ENCODE measurements at regions not wholly inside any gene's neighbourhood (a gene's known extent, or its start where the extent isn't known, plus 50 kb on each side); places are given as distances from the start of the nearest gene placed in this dataset.

DNA sequence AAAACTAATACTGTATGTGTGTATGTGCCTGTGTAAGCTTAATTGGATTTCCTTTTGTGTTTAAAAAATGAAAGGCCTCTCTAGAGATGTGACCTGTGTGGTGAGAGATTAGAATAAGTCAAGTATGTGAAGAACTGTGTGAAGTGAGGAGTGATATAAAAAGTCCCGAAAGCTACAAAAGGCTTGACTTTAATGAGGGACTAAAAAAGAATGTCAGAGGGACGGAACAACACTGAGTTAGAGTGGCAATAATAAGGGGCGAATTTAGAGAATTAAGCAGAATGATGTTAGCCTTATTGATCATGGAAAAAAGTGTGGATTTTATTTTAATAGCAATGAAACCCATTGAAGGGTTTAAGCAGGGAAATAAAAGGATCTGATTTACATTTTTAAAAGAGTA is 1281.2 kb upstream of the ADGRB3 start:
- WGBS, 2 experiments (ENCODE audit: insufficient coverage in 2 of 2): 53 to 63% methylated on average over 3 of the region's 3 CpGs
- Histone ChIP-seq H3K4me3 (ENCODE audit: extremely low read depth, insufficient read depth, low read length, poor library complexity, severe bottlenecking) (no peak overlapping the region), H3K9me3 (ENCODE audit: control insufficient read depth, low read length) (no peaks in the 10 kb centered on the region), H3K4me1 (ENCODE audit: control insufficient read depth, insufficient read depth, low read length, poor library complexity, severe bottlenecking) (no peaks in the 10 kb centered on the region), H3K36me3 (ENCODE audit: control insufficient read depth, insufficient read depth, low read length) (no peaks in the 10 kb centered on the region), H3K27ac (ENCODE audit: low read depth, low read length, severe bottlenecking) (no peak overlapping the region)

DNA sequence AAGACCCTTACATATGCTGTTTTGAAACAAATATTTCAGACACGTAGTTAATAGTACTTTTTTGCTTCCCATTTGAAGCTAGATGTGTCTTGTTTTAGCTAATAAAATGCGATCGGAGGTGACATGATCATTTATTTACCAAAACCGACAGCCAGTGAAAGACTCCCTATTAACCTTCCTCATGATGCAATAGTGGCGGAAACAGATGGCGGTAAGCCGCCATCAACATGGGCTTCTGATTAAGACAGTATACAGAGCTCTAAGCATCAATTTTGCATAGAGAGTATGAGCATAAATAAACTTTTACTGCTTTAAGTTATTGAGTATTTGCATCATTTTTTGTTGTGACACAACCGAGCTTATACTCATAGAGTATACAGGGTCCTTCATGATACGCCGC is 1282.4 kb upstream of the ADGRB3 start:
- Histone ChIP-seq H3K4me3 (ENCODE audit: extremely low read depth, insufficient read depth, low read length, poor library complexity, severe bottlenecking) (no peak overlapping the region), H3K9me3 (ENCODE audit: control insufficient read depth, low read length) (no peaks in the 10 kb centered on the region), H3K4me1 (ENCODE audit: control insufficient read depth, insufficient read depth, low read length, poor library complexity, severe bottlenecking) (no peaks in the 10 kb centered on the region), H3K36me3 (ENCODE audit: control insufficient read depth, insufficient read depth, low read length) (no peaks in the 10 kb centered on the region), H3K27ac (ENCODE audit: low read depth, low read length, severe bottlenecking) (no peak overlapping the region)
- WGBS, 2 experiments (ENCODE audit: insufficient coverage in 2 of 2): 90% methylated on average over 2 of the region's 10 CpGs; no CpG with 5 or more reads in 1 of the 2 experiments

DNA sequence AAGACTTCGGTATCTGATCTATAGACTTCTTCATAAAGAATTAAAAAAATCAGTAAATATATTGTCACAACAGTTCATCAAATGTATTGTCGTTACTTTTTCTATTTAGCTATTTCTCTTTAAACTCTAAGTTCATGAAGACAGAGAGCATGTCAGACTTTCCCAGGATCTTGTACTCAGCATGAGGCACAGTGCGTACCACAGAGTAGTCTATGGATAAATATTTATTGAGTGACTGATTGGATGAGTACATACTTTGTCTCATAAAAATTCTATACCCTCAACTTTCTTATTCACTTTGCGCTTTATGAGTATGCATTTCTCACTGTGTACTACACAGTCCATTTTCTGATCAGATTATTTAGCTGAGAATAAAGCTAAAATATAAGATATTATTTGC is 1284.4 kb upstream of the ADGRB3 start:
- H3K4me3 ChIP-seq (ENCODE audit: extremely low read depth, insufficient read depth, low read length, poor library complexity, severe bottlenecking): no peak overlapping the region
- H3K4me1 ChIP-seq (ENCODE audit: control insufficient read depth, insufficient read depth, low read length, poor library complexity, severe bottlenecking): no peaks in the 10 kb centered on the region
- no peaks in the 10 kb centered on the region for H3K36me3 ChIP-seq (ENCODE audit: control insufficient read depth, insufficient read depth, low read length)
- H3K27ac ChIP-seq (ENCODE audit: low read depth, low read length, severe bottlenecking): no peak overlapping the region
- H3K9me3 ChIP-seq (ENCODE audit: control insufficient read depth, low read length): no peaks in the 10 kb centered on the region
- WGBS, 2 experiments (ENCODE audit: insufficient coverage in 2 of 2): 83% methylated on average over 1 of the region's 4 CpGs; no CpG with 5 or more reads in 1 of the 2 experiments

DNA sequence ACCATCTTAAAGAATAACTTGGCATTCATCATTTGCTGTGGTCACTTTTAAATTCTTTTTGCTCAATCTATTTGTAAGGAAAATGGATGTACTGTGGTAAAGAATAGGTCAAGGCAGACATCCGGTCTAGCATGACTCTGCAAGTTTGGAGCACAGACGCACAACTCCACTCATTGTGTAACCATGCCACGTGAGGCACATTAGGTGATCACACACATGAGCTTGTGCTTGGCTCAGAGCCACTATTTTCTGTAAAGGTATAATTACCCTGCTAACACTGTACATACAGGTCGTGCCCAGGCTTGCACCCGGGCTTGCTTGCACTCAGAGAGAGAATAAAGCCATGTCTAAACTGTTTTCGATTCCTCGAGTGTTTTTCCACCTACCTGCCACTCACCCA is 1289.1 kb upstream of the ADGRB3 start:
- H3K36me3 ChIP-seq (ENCODE audit: control insufficient read depth, insufficient read depth, low read length): no peaks in the 10 kb centered on the region
- 93 to 97% methylated on average over 5 to 7 of the region's 7 CpGs for WGBS, 2 experiments (ENCODE audit: insufficient coverage in 2 of 2)

DNA sequence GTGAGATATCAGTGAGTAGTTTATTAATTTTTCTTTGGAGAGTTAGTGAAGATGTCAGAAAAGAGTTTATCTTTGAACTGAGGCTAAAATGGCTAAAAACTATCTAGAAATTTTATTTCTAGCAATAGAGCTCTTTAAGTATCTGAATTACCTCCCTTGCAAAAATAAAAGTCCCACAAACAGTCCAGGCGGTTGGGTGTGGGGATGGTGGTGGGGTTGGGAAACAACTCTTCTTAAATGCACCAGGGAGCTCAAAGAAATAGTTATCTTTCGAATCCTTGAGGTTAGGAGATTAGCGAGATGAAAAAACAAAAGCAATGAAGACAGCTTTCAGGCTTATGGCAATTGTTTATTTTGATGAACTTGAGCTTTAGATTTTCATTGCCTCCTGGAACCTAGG is 1299.1 kb upstream of the ADGRB3 start:
- no peaks in the 10 kb centered on the region for H3K4me1 ChIP-seq (ENCODE audit: control insufficient read depth, insufficient read depth, low read length, poor library complexity, severe bottlenecking)
- H3K27ac ChIP-seq (ENCODE audit: low read depth, low read length, severe bottlenecking): no peak overlapping the region
- no peaks in the 10 kb centered on the region for H3K36me3 ChIP-seq (ENCODE audit: control insufficient read depth, insufficient read depth, low read length)
- no peaks in the 10 kb centered on the region for H3K9me3 ChIP-seq (ENCODE audit: control insufficient read depth, low read length)
- no peak overlapping the region for H3K4me3 ChIP-seq (ENCODE audit: extremely low read depth, insufficient read depth, low read length, poor library complexity, severe bottlenecking)
- WGBS, 2 experiments (ENCODE audit: insufficient coverage in 2 of 2): 87% methylated on average over 2 of the region's 3 CpGs; no CpG with 5 or more reads in 1 of the 2 experiments

More for the DNA sequence above, 1289.1 kb upstream of the ADGRB3 start:
- Histone ChIP-seq H3K4me1 (ENCODE audit: control insufficient read depth, insufficient read depth, low read length, poor library complexity, severe bottlenecking) (no peaks in the 10 kb centered on the region), H3K9me3 (ENCODE audit: control insufficient read depth, low read length) (no peaks in the 10 kb centered on the region), H3K4me3 (ENCODE audit: extremely low read depth, insufficient read depth, low read length, poor library complexity, severe bottlenecking) (no peak overlapping the region), H3K27ac (ENCODE audit: low read depth, low read length, severe bottlenecking) (no peak overlapping the region)

DNA sequence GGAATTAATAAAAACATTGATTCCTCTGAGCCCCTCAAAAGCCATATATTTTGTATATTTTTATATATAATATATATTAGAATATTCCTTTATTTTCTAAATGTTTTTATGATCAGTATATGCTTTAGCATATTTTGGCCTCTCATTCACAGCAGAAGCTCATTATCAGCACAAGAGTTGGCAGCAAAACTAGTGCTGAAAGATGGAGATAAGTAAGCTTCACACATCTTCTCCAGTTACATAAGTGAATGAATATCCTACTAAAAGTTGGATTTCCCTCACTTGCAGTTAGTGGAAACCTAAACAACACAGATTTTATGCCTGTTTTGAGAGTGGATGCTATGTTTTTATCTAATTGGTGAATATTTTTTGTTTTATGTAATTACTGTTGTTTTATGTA is 1303.8 kb upstream of the ADGRB3 start:
- H3K4me1 ChIP-seq (ENCODE audit: control insufficient read depth, insufficient read depth, low read length, poor library complexity, severe bottlenecking): no peaks in the 10 kb centered on the region
- no peak overlapping the region for H3K4me3 ChIP-seq (ENCODE audit: extremely low read depth, insufficient read depth, low read length, poor library complexity, severe bottlenecking)
- H3K36me3 ChIP-seq (ENCODE audit: control insufficient read depth, insufficient read depth, low read length): no peaks in the 10 kb centered on the region
- H3K9me3 ChIP-seq (ENCODE audit: control insufficient read depth, low read length): no peaks in the 10 kb centered on the region
- H3K27ac ChIP-seq (ENCODE audit: low read depth, low read length, severe bottlenecking): no peak overlapping the region

DNA sequence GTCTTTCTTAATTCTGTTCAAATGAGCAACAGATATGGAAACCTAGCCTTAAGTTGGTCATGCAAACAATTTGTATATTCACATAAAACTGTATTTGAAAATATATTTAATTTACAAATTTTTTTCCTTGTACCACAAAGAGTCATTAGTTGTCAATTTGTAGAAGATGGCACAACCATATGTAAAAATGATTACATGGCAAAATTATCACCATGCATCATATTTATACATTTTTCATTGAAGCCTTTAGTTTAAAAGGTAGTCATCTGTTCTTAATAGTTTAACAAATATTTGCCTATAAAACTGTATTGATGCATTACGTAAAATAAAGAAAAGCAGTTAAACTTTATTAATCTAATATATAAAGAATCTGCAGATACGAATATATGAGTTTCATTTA is 1306.8 kb upstream of the ADGRB3 start:
- H3K4me3 ChIP-seq (ENCODE audit: extremely low read depth, insufficient read depth, low read length, poor library complexity, severe bottlenecking): no peak overlapping the region
- H3K27ac ChIP-seq (ENCODE audit: low read depth, low read length, severe bottlenecking): no peak overlapping the region
- no peaks in the 10 kb centered on the region for H3K4me1 ChIP-seq (ENCODE audit: control insufficient read depth, insufficient read depth, low read length, poor library complexity, severe bottlenecking)
- H3K36me3 ChIP-seq (ENCODE audit: control insufficient read depth, insufficient read depth, low read length): no peaks in the 10 kb centered on the region
- no peaks in the 10 kb centered on the region for H3K9me3 ChIP-seq (ENCODE audit: control insufficient read depth, low read length)
- WGBS, 2 experiments (ENCODE audit: insufficient coverage in 2 of 2): no CpG with 5 or more reads among the region's 2 CpGs

DNA sequence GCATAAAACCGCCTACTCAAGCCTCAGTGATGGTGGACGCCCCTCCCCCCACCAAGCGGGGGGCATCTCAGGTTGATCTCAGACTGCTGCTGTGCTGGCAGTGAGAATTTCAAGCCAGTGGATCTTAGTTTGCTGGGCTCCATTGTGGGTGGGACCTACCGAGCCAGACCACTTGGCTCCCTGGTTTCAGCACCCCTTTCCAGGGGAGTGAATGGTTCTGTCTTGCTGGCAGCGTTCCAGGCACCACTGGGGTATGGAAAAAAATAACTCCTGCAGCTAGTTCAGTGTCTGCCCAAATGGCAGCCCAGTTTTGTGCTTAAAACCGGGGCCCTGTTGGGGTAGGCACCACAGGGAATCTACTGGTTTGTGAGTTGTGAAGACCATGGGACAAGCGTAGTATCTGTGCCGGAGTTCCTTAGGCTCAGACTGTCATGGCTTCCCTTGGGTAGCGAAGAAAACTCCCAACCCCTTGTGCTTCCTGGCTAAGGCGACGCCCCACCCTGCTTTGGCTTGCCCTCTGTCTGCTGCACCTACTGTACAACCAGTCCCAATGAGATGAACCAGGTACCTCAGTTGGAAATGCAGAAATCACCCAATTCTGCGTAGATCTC is 1334.5 kb upstream of the ADGRB3 start:
- H3K27ac ChIP-seq (ENCODE audit: low read depth, low read length, severe bottlenecking): no peak overlapping the region
- no peaks in the 10 kb centered on the region for H3K4me1 ChIP-seq (ENCODE audit: control insufficient read depth, insufficient read depth, low read length, poor library complexity, severe bottlenecking)
- 84 to 87% methylated on average over 9 to 10 of the region's 12 CpGs for WGBS, 2 experiments (ENCODE audit: insufficient coverage in 2 of 2)
- no peaks in the 10 kb centered on the region for H3K36me3 ChIP-seq (ENCODE audit: control insufficient read depth, insufficient read depth, low read length)
- H3K4me3 ChIP-seq (ENCODE audit: extremely low read depth, insufficient read depth, low read length, poor library complexity, severe bottlenecking): no peak overlapping the region
- H3K9me3 ChIP-seq (ENCODE audit: control insufficient read depth, low read length): no peaks in the 10 kb centered on the region

DNA sequence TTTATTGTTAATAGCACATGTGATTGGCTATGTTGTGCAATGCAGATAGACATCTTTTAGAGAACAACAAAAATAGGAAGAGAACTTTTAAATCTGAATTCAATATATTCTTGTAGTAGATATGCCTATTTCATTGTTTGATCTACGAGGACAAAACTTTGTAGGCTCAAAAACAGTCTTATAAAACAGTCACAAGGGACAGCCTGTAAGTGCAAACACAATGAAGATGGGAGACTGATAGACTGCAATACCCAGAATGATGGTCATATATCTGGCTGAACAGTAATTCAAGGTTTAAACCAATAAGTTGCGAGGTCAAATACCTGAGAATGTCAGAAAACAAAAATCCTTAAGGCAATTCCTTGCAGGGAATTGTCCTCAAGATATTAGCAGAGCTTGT is 1342.9 kb upstream of the ADGRB3 start:
- Histone ChIP-seq H3K4me3 (ENCODE audit: extremely low read depth, insufficient read depth, low read length, poor library complexity, severe bottlenecking) (no peak overlapping the region), H3K27ac (ENCODE audit: low read depth, low read length, severe bottlenecking) (no peak overlapping the region), H3K36me3 (ENCODE audit: control insufficient read depth, insufficient read depth, low read length) (no peaks in the 10 kb centered on the region), H3K9me3 (ENCODE audit: control insufficient read depth, low read length) (no peaks in the 10 kb centered on the region), H3K4me1 (ENCODE audit: control insufficient read depth, insufficient read depth, low read length, poor library complexity, severe bottlenecking) (no peaks in the 10 kb centered on the region)
- WGBS, 2 experiments (ENCODE audit: insufficient coverage in 2 of 2): 89 to 100% methylated on average over 1 of the region's 2 CpGs

DNA sequence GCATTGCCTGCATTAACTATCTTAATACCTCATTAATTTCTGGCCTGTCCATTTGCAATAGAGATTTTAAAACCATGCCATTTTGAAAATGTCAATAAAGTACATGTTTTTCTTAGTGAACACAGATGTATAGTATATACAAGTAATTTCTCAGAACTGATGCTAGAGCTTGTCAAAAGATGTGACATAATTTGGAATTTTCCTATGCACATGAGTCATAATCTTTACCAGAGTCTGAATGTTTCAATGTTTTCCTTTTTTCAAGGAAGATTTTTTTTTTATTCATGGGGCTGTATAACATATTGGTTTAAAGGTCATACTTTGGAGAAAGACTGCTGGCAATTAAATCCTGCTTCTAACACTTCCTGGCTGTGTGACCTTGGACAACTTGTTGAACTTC is 1347.5 kb upstream of the ADGRB3 start:
- no peaks in the 10 kb centered on the region for H3K36me3 ChIP-seq (ENCODE audit: control insufficient read depth, insufficient read depth, low read length)
- no peaks in the 10 kb centered on the region for H3K4me1 ChIP-seq (ENCODE audit: control insufficient read depth, insufficient read depth, low read length, poor library complexity, severe bottlenecking)
- H3K27ac ChIP-seq (ENCODE audit: low read depth, low read length, severe bottlenecking): no peak overlapping the region
- H3K4me3 ChIP-seq (ENCODE audit: extremely low read depth, insufficient read depth, low read length, poor library complexity, severe bottlenecking): no peak overlapping the region
- H3K9me3 ChIP-seq (ENCODE audit: control insufficient read depth, low read length): no peaks in the 10 kb centered on the region

DNA sequence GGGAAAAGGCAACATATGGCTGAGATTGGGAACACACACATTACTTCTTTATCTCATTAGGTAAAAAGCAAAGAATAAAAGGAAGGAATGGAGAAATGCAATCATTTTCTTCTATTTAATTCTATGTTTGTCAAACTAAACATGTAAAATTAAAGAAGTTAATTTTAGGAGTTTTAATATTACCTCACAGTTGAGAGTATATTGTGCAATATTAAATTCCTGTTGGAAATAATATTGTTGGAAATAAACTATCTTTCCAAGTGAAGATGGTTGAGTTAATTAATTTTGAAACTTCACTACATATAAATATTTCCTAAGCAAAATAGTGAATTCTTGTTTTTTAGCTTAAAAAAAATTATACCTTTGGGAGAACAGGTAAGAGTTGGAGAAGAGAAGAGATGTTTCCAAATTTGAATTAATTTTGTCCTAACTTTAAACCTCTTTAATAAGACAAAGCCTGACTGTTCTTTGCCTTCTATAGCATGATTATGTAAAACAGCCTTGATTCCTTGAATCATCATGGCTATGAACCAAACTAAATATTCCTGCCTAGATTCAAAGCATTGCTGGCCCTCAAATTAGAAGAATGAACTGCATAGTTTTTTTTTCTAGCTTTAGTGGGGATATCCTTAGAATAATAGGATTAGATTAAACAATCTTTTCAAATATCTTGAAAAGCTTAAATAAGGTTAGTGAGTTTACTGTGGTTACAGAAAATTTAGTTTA is 1349.1 kb upstream of the ADGRB3 start:
- Histone ChIP-seq H3K9me3 (ENCODE audit: control insufficient read depth, low read length) (no peaks in the 10 kb centered on the region), H3K4me3 (ENCODE audit: extremely low read depth, insufficient read depth, low read length, poor library complexity, severe bottlenecking) (no peak overlapping the region), H3K27ac (ENCODE audit: low read depth, low read length, severe bottlenecking) (no peak overlapping the region), H3K4me1 (ENCODE audit: control insufficient read depth, insufficient read depth, low read length, poor library complexity, severe bottlenecking) (no peaks in the 10 kb centered on the region), H3K36me3 (ENCODE audit: control insufficient read depth, insufficient read depth, low read length) (no peaks in the 10 kb centered on the region)
